Skeletal muscle satellite cell (primary cell): ENCODE measurements at regions not wholly inside any gene's neighbourhood (a gene's known extent, or its start where the extent isn't known, plus 50 kb on each side); places are given as distances from the start of the nearest gene placed in this dataset.
A peak's percentile ranks its signal among the peaks of the same experiment; 100 is the strongest.

Experiments used
- H3K27me3 ChIP-seq: 2 replicates; pipeline ENCODE4 v1.7.0; 2013; ENCODE audit warnings: low read length; ENCODE audit not compliant: control insufficient read depth, insufficient read depth
- H3K36me3 ChIP-seq: 2 replicates; pipeline ENCODE4 v1.7.0; 2013; ENCODE audit warnings: mild to moderate bottlenecking, control low read depth, low read length; ENCODE audit not compliant: insufficient read depth
- H3K4me1 ChIP-seq: 2 replicates; pipeline ENCODE4 v1.7.0; 2013; ENCODE audit warnings: low read length; ENCODE audit not compliant: control insufficient read depth, insufficient read depth
- H3K4me2 ChIP-seq: 2 replicates; pipeline ENCODE4 v1.7.0; 2013; ENCODE audit warnings: mild to moderate bottlenecking, low read length
- H3K4me3 ChIP-seq: 2 replicates; pipeline ENCODE4 v1.7.0; 2013; ENCODE audit warnings: low read length
- H3K9ac ChIP-seq: 2 replicates; pipeline ENCODE4 v1.7.0; 2013; ENCODE audit warnings: mild to moderate bottlenecking, low read depth, low read length, moderate library complexity
- H3K9me3 ChIP-seq: replicated peaks from 2 replicates; pipeline ENCODE4 v1.7.0; 2013; ENCODE audit warnings: mild to moderate bottlenecking, control low read depth, low read length

- Histone ChIP-seq H3K27me3 (no peaks in the 10 kb centered on the region), H3K9me3 (no peaks in the 10 kb centered on the region), H3K9ac (no peak overlapping the region), H3K36me3 (no peaks in the 10 kb centered on the region), H3K4me1 (peaks cover 18% of the 10 kb centered on the region), H3K4me3 (no peak overlapping the region), H3K4me2 (no peak overlapping the region)
Measured at GRCh38 chr6:22467645-22468044, 101.7 kb upstream of the HDGFL1 start.

DNA sequence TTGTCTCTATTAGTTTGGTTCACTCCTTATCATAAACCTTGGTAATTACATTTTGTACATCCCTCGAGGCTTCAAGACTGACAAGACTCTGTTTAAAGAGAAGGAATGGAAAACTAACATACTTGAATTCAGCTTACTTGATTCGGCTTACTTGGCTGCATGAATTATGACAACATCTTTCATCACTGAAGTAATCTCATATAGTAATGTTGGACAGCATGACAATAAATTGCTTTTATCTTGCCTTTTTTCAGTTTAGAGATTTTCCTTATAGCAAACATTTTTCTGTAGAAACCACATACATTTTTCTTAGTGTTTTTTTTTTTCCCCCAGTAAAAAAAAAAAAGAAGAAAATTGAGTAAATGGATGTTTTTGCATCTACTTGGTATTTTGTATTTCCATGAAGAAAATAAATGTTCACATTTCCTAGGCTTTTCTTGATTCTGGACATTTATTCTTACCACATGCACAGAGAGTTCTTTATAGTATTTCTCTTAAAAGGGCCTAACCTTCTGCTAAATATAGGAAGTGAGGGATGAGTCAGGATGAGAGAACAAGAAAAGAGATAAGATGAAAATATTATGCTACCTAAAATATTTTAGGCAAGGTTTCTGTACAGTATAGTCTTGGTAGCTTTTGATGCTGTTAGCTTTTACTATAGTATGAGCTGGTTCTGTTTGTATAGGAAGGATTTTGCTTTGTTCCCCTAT lies 101.0 kb upstream of the HDGFL1 start:
- H3K4me3 ChIP-seq, result no peak overlapping the region
- H3K27me3 ChIP-seq, result no peaks in the 10 kb centered on the region
- no peaks in the 10 kb centered on the region for H3K36me3 ChIP-seq
- no peak overlapping the region for H3K4me2 ChIP-seq
- no peaks in the 10 kb centered on the region for H3K9me3 ChIP-seq
- H3K9ac ChIP-seq, result no peak overlapping the region
- peaks cover 18% of the 10 kb centered on the region for H3K4me1 ChIP-seq

DNA sequence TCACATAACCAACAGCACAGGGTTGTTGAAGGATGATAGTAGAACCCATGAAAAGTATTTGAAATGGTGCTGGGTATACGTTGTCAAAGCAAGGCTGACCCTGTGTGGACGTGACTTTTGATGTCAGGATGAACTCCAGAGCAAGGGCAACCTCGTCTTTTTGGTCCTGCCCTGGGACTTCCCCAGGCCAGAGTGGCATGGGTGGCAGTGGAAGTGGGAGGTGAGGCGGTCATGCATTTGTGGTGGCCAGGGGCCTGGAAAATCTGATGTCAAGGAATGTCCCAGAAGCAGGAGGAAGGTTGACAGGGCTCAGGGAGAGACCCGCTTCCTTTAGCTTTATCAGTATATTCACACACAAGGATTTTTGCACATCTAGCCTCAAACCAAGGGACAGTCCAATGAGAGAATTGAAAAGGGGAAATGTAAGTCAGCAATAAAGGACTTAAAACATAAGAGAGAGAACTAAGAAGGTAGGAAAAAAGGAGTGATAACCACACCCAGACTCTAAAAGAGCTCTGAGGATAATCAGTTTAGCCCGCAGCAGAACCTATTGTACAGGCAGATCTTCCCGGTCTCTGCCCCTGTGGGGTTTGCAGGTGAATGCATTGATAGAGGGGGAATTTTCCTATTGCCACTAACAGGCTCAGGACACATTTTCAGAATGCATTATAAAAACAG lies 98.8 kb upstream of the HDGFL1 start:
- Histone ChIP-seq H3K4me2 (peak overlapping the region; percentile 62), H3K9ac (no peak overlapping the region), H3K4me3 (no peak overlapping the region), H3K4me1 (peaks cover 18% of the 10 kb centered on the region), H3K9me3 (no peaks in the 10 kb centered on the region), H3K27me3 (no peaks in the 10 kb centered on the region), H3K36me3 (no peaks in the 10 kb centered on the region)

GRCh38 chr6:22471132-22471690 lies 98.2 kb upstream of the HDGFL1 start:
- H3K9me3 ChIP-seq, result no peaks in the 10 kb centered on the region
- H3K27me3 ChIP-seq, result no peaks in the 10 kb centered on the region
- H3K4me3 ChIP-seq, result peak overlapping the region; percentile 35
- peaks cover 18% of the 10 kb centered on the region for H3K4me1 ChIP-seq
- H3K36me3 ChIP-seq, result no peaks in the 10 kb centered on the region
- peak overlapping the region; percentile 62 for H3K4me2 ChIP-seq
- no peak overlapping the region for H3K9ac ChIP-seq

GRCh38 chr6:22471746-22472145 lies 97.6 kb upstream of the HDGFL1 start:
- Histone ChIP-seq H3K36me3 (no peaks in the 10 kb centered on the region), H3K27me3 (no peaks in the 10 kb centered on the region), H3K9ac (no peak overlapping the region), H3K9me3 (no peaks in the 10 kb centered on the region), H3K4me3 (no peak overlapping the region), H3K4me2 (peak overlapping the region; percentile 62), H3K4me1 (peaks cover 18% of the 10 kb centered on the region)

- no peaks in the 10 kb centered on the region for H3K36me3 ChIP-seq
- H3K27me3 ChIP-seq, result no peaks in the 10 kb centered on the region
- peaks cover 14% of the 10 kb centered on the region for H3K4me1 ChIP-seq
- H3K9me3 ChIP-seq, result no peaks in the 10 kb centered on the region
- H3K4me3 ChIP-seq, result no peak overlapping the region
- no peak overlapping the region for H3K4me2 ChIP-seq
- no peak overlapping the region for H3K9ac ChIP-seq
Measured at GRCh38 chr6:22473991-22474682, 95.2 kb upstream of the HDGFL1 start.

GRCh38 chr6:22476811-22477390 lies 92.5 kb upstream of the HDGFL1 start:
- Histone ChIP-seq H3K9me3 (no peaks in the 10 kb centered on the region), H3K9ac (no peak overlapping the region), H3K4me1 (no peaks in the 10 kb centered on the region), H3K4me2 (no peak overlapping the region), H3K36me3 (no peaks in the 10 kb centered on the region), H3K27me3 (no peaks in the 10 kb centered on the region), H3K4me3 (no peak overlapping the region)

DNA sequence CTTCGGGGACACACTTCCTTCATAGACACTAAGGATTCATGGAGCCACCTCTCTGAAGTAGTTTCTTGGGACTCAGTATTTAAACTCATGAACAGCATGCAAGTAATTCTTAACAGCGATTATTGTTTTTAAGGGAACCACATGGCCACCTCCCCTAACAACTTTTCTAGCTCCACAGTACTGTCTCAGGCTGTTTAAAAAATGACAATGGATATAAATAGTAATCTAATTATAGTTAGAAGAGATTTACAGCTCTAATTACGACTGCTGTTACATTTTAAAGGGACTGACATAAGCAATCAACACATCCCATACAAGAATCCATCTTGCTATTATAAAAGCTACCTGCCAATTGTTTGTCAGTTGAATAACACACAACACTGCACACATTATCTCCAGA lies 72.1 kb upstream of the HDGFL1 start:
- no peak overlapping the region for H3K9ac ChIP-seq
- no peaks in the 10 kb centered on the region for H3K27me3 ChIP-seq
- H3K4me2 ChIP-seq, result no peak overlapping the region
- H3K9me3 ChIP-seq, result no peaks in the 10 kb centered on the region
- no peaks in the 10 kb centered on the region for H3K36me3 ChIP-seq
- no peak overlapping the region for H3K4me3 ChIP-seq
- no peaks in the 10 kb centered on the region for H3K4me1 ChIP-seq

GRCh38 chr6:22499815-22500214 lies 69.6 kb upstream of the HDGFL1 start:
- H3K9me3 ChIP-seq, result no peaks in the 10 kb centered on the region
- no peak overlapping the region for H3K4me3 ChIP-seq
- H3K36me3 ChIP-seq, result no peaks in the 10 kb centered on the region
- H3K4me2 ChIP-seq, result no peak overlapping the region
- no peaks in the 10 kb centered on the region for H3K27me3 ChIP-seq
- no peaks in the 10 kb centered on the region for H3K4me1 ChIP-seq
- H3K9ac ChIP-seq, result no peak overlapping the region

GRCh38 chr6:22506496-22506895 lies 62.9 kb upstream of the HDGFL1 start:
- no peaks in the 10 kb centered on the region for H3K4me1 ChIP-seq
- no peaks in the 10 kb centered on the region for H3K36me3 ChIP-seq
- H3K9me3 ChIP-seq, result no peaks in the 10 kb centered on the region
- H3K9ac ChIP-seq, result no peak overlapping the region
- no peak overlapping the region for H3K4me3 ChIP-seq
- no peaks in the 10 kb centered on the region for H3K27me3 ChIP-seq
- H3K4me2 ChIP-seq, result no peak overlapping the region

GRCh38 chr6:22512686-22513427 lies 56.5 kb upstream of the HDGFL1 start:
- peak overlapping the region; percentile 49 for H3K4me2 ChIP-seq
- no peaks in the 10 kb centered on the region for H3K9me3 ChIP-seq
- no peaks in the 10 kb centered on the region for H3K27me3 ChIP-seq
- H3K4me1 ChIP-seq, result no peaks in the 10 kb centered on the region
- H3K4me3 ChIP-seq, result no peak overlapping the region
- H3K36me3 ChIP-seq, result no peaks in the 10 kb centered on the region
- H3K9ac ChIP-seq, result no peak overlapping the region
